SK-N-SH treated with all-trans-retinoic acid at 6 μM for 48 hours (cell line): ENCODE measurements at regions not wholly inside any gene's neighbourhood (a gene's known extent, or its start where the extent isn't known, plus 50 kb on each side); places are given as distances from the start of the nearest gene placed in this dataset.

Source experiments
- ATAC-seq: fragments of 200-7000 bp; cut with Tn5 transposase; 3 replicates; pipeline ENCODE4 v1.9.1; 2020; ENCODE audit warnings: mild to moderate bottlenecking, moderate library complexity
- ARNTL ChIP-seq: fragments of 450-650 bp; formaldehyde crosslinking; IDR thresholded peaks from 2 replicates; pipeline ENCODE4 v1.5.0; 2020; ENCODE audit warnings: low read depth, mild to moderate bottlenecking, moderate library complexity, borderline replicate concordance
- BACH2 ChIP-seq: fragments of 250-450 bp; sonication (Bioruptor Pico); IDR thresholded peaks from 2 replicates; pipeline ENCODE4 v1.9.0; 2021; ENCODE audit warnings: mild to moderate bottlenecking, borderline replicate concordance
- CREB5 ChIP-seq: fragments of 250-450 bp; sonication (Bioruptor Pico); IDR thresholded peaks from 2 replicates; pipeline ENCODE4 v1.5.1; 2020; ENCODE audit warnings: low read depth, mild to moderate bottlenecking, moderate library complexity
- CSDC2 ChIP-seq: fragments of 250-450 bp; sonication (Bioruptor Pico); IDR thresholded peaks from 2 replicates; pipeline ENCODE4 v1.5.0; 2020; ENCODE audit warnings: mild to moderate bottlenecking, moderate library complexity
- ESRRG ChIP-seq: fragments of 250-450 bp; sonication (Bioruptor Pico); IDR thresholded peaks from 2 replicates; pipeline ENCODE4 v1.6.1; 2021; ENCODE audit warnings: mild to moderate bottlenecking
- ISL1 ChIP-seq: fragments of 250-450 bp; sonication (Bioruptor Pico); IDR thresholded peaks from 2 replicates; pipeline ENCODE4 v2.1.2; 2022; ENCODE audit warnings: mild to moderate bottlenecking, moderate library complexity
- PATZ1 ChIP-seq: fragments of 250-450 bp; sonication (Bioruptor Pico); IDR thresholded peaks from 2 replicates; pipeline ENCODE4 v1.8.0; 2020; ENCODE audit warnings: mild to moderate bottlenecking, moderate library complexity, borderline replicate concordance
- POU6F1 ChIP-seq: fragments of 250-450 bp; sonication (Bioruptor Pico); IDR thresholded peaks from 2 replicates; pipeline ENCODE4 v1.8.0; 2021; ENCODE audit warnings: low read depth, mild to moderate bottlenecking, moderate library complexity, borderline replicate concordance
- PPARA ChIP-seq: fragments of 250-450 bp; sonication (Bioruptor Pico); IDR thresholded peaks from 2 replicates; pipeline ENCODE4 v1.5.0; 2020; ENCODE audit warnings: mild to moderate bottlenecking, borderline replicate concordance
- RARB ChIP-seq: fragments of 250-450 bp; sonication (Bioruptor Pico); IDR thresholded peaks from 2 replicates; pipeline ENCODE4 v1.8.0; 2021; ENCODE audit warnings: mild to moderate bottlenecking, moderate library complexity
- SNAI2 ChIP-seq: fragments of 250-450 bp; sonication (Bioruptor Pico); IDR thresholded peaks from 2 replicates; pipeline ENCODE4 v1.5.0; 2020; ENCODE audit warnings: mild to moderate bottlenecking, moderate library complexity
- TCF4 ChIP-seq: fragments of 250-450 bp; sonication (Bioruptor Pico); IDR thresholded peaks from 2 replicates; pipeline ENCODE4 v1.8.0; 2021; ENCODE audit warnings: mild to moderate bottlenecking, moderate library complexity, borderline replicate concordance
- TOX ChIP-seq: fragments of 250-450 bp; sonication (Bioruptor Pico); IDR thresholded peaks from 2 replicates; pipeline ENCODE4 v1.8.0; 2021; ENCODE audit warnings: mild to moderate bottlenecking, moderate library complexity, borderline replicate concordance
- TSHZ2 ChIP-seq: fragments of 250-450 bp; sonication (Bioruptor Pico); IDR thresholded peaks from 2 replicates; pipeline ENCODE4 v1.5.0; 2020; ENCODE audit warnings: mild to moderate bottlenecking, moderate library complexity
- ZC3H10 ChIP-seq: fragments of 250-450 bp; sonication (Bioruptor Pico); IDR thresholded peaks from 2 replicates; pipeline ENCODE4 v1.5.1; 2021; ENCODE audit warnings: mild to moderate bottlenecking, moderate library complexity
- ZFP3 ChIP-seq: fragments of 250-450 bp; sonication (Bioruptor Pico); IDR thresholded peaks from 2 replicates; pipeline ENCODE4 v1.5.0; 2020; ENCODE audit warnings: mild to moderate bottlenecking, moderate library complexity
- ZFP30 ChIP-seq: fragments of 450-650 bp; formaldehyde crosslinking; IDR thresholded peaks from 2 replicates; pipeline ENCODE4 v1.5.0; 2022; ENCODE audit warnings: mild to moderate bottlenecking, moderate library complexity
- ZNF565 ChIP-seq: fragments of 450-650 bp; formaldehyde crosslinking; conservative IDR thresholded peaks from 2 replicates; pipeline ENCODE4 v1.5.0; 2020; ENCODE audit warnings: low read depth, mild to moderate bottlenecking, moderate library complexity
- ZNF70 ChIP-seq: fragments of 450-650 bp; formaldehyde crosslinking; IDR thresholded peaks from 2 replicates; pipeline ENCODE4 v1.5.0; 2020; ENCODE audit warnings: mild to moderate bottlenecking, moderate library complexity
- ZNF8 ChIP-seq: fragments of 450-650 bp; formaldehyde crosslinking; IDR thresholded peaks from 2 replicates; pipeline ENCODE4 v1.5.0; 2020; ENCODE audit warnings: mild to moderate bottlenecking, moderate library complexity

- no peak for ATAC-seq
- TF ChIP-seq PPARA (CRISPR knock-in tag), result no peak
- TF ChIP-seq BACH2 (CRISPR knock-in tag), result no peak
- no peak for TF ChIP-seq ESRRG (CRISPR knock-in tag)
- no peak for TF ChIP-seq ARNTL (CRISPR knock-in tag)
- no peak for TF ChIP-seq SNAI2 (CRISPR knock-in tag)
- TF ChIP-seq ISL1, result no peak
- TF ChIP-seq TOX (CRISPR knock-in tag), result no peak
- TF ChIP-seq CSDC2, result no peak
- no peak for TF ChIP-seq ZNF565 (CRISPR knock-in tag)
- no peak for TF ChIP-seq ZNF70 (CRISPR knock-in tag)
- no peak for TF ChIP-seq ZC3H10 (CRISPR knock-in tag)
- no peak for TF ChIP-seq ZFP3 (CRISPR knock-in tag)
- TF ChIP-seq PATZ1 (CRISPR knock-in tag), result no peak
- no peak for TF ChIP-seq ZFP30 (CRISPR knock-in tag)
- TF ChIP-seq RARB (CRISPR knock-in tag), result no peak
- TF ChIP-seq ZNF8, result no peak
- TF ChIP-seq CREB5, result no peak
- TF ChIP-seq TCF4 (CRISPR knock-in tag), result no peak
- no peak for TF ChIP-seq TSHZ2
These were observed 237.2 kb upstream of the DCN start for GRCh38 chr12:91419809-91420208.

GRCh38 chr12:91418221-91419090 is 235.8 kb upstream of the DCN start:
- TF ChIP-seq POU6F1 (no peak), ZFP3 (CRISPR knock-in tag) (no peak), ESRRG (CRISPR knock-in tag) (no peak), TSHZ2 (no peak), SNAI2 (CRISPR knock-in tag) (no peak), TOX (CRISPR knock-in tag) (no peak)
- no peak for ATAC-seq
